HEK293T (cell line): ENCODE measurements at regions not wholly inside any gene's neighbourhood (a gene's known extent, or its start where the extent isn't known, plus 50 kb on each side); places are given as distances from the start of the nearest gene placed in this dataset.

Experiments
- CTCF ChIA-PET: fragments of 350-600 bp; formaldehyde crosslinking; extraction: SDS; loops from one replicate; lab custom pipeline; 2021; ENCODE audit warnings: antibody characterized with exemption, inconsistent platforms; lab: Yijun Ruan, JAX
- POLR2A ChIA-PET: fragments of 350-600 bp; formaldehyde crosslinking; extraction: SDS; loops from one replicate; lab custom pipeline; 2020; ENCODE audit warnings: antibody characterized with exemption, inconsistent platforms; lab: Yijun Ruan, JAX
- DNase-seq: peaks from one replicate; pipeline ENCODE4 v3.0.0; 2012; ENCODE audit warnings: mixed read lengths; ENCODE audit errors: extremely low spot score
- ARNT ChIP-seq: fragments of 450-650 bp; IDR thresholded peaks from 2 replicates; pipeline ENCODE4 v1.6.1; 2017; ENCODE audit warnings: mild to moderate bottlenecking
- BHLHE40 ChIP-seq: fragments of 450-650 bp; IDR thresholded peaks from 2 replicates; pipeline ENCODE4 v1.6.1; 2016; ENCODE audit warnings: mild to moderate bottlenecking, moderate library complexity, borderline replicate concordance
- CTBP1 ChIP-seq: fragments of 450-650 bp; IDR thresholded peaks from 2 replicates; pipeline ENCODE4 v1.6.1; 2016; ENCODE audit warnings: borderline replicate concordance
- ELF4 ChIP-seq: fragments of 450-650 bp; IDR thresholded peaks from 2 replicates; pipeline ENCODE4 v1.6.1; 2017; ENCODE audit warnings: antibody characterized with exemption
- FOXA1 ChIP-seq: fragments of 450-650 bp; IDR thresholded peaks from 2 replicates; pipeline ENCODE4 v1.6.1; 2016; ENCODE audit warnings: mild to moderate bottlenecking
- FOXK2 ChIP-seq: fragments of 450-650 bp; IDR thresholded peaks from 2 replicates; pipeline ENCODE4 v1.6.1; 2016; ENCODE audit warnings: mild to moderate bottlenecking
- FOXM1 ChIP-seq: fragments of 450-650 bp; IDR thresholded peaks from 2 replicates; pipeline ENCODE4 v1.6.1; 2017; ENCODE audit warnings: mild to moderate bottlenecking, borderline replicate concordance
- HDGF ChIP-seq: fragments of 450-650 bp; IDR thresholded peaks from 2 replicates; pipeline ENCODE4 v1.6.1; 2017; ENCODE audit warnings: antibody characterized with exemption, borderline replicate concordance
- L3MBTL2 ChIP-seq: fragments of 450-650 bp; conservative IDR thresholded peaks from 2 replicates; pipeline ENCODE4 v1.6.1; 2016; ENCODE audit warnings: mild to moderate bottlenecking
- LEF1 ChIP-seq: fragments of 450-650 bp; IDR thresholded peaks from 2 replicates; pipeline ENCODE4 v1.6.1; 2017; ENCODE audit warnings: mild to moderate bottlenecking, borderline replicate concordance
- NFRKB ChIP-seq: fragments of 450-650 bp; IDR thresholded peaks from 2 replicates; pipeline ENCODE4 v1.6.1; 2016; ENCODE audit warnings: mild to moderate bottlenecking, moderate library complexity
- SP1 ChIP-seq: fragments of 450-650 bp; IDR thresholded peaks from 2 replicates; pipeline ENCODE4 v1.6.1; 2017
- SUZ12 ChIP-seq: fragments of 450-650 bp; IDR thresholded peaks from 2 replicates; pipeline ENCODE4 v1.6.1; 2016; ENCODE audit warnings: mild to moderate bottlenecking
- TARDBP ChIP-seq: fragments of 450-650 bp; IDR thresholded peaks from 2 replicates; pipeline ENCODE4 v1.6.1; 2016
- ZNF384 ChIP-seq: fragments of 450-650 bp; IDR thresholded peaks from 2 replicates; pipeline ENCODE4 v1.6.1; 2016
- TF ChIP-seq, protein P1 (sequence below): fragments of 450-650 bp; IDR thresholded peaks from 2 replicates; pipeline ENCODE4 v1.6.1; 2016

DNA sequence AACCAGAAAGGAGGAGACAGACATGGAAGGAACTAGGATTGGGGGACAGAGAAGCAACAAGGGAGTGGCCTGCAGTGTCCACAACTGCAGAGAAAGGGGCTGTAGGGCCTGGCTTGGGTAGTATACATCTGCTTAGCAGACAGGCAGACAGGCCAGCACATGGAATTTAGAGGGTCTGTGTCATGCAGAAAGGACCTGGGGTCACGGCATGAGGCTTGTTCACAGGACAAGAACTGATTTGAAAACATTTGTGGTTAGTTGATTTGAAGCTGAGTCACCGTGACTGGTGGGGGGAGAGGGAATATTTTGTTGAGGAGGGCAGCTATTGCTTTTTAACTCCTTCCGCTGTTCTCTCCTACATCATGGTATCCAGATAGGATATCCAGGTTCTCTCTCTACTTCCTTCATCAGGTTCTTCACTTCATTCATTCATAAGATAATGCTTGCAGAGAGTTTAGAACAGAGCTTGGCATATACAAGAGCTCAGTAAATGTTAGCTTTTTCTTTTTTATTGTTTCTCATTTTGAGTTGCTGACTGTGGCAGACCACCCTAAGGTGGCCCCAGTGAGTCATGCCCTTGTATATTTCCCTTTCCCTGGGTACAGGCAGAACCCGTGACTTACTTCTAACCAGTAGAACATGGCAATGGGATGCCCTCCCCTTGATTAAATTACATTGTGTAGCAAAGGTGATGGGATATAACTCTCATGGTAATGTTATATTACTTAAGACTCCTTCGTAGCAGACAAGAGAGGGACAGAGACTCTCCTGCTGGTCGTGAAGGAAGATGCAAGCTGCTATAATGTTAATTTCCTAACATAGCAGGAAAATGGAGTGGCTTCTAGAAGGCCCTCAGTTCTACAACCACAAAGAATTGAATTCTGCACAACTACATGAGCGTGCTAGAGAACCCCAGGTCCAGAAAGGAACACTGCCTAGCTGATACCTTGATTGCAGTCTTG is 95.0 kb upstream of the NMNAT3 start:
- DNase-seq: no peak
- ChIA-PET POLR2A (no interaction called here), CTCF (no interaction called here)
- TF ChIP-seq SUZ12: no peak
- TF ChIP-seq BHLHE40: no peak
- no peak for TF ChIP-seq NFRKB
- TF ChIP-seq FOXA1: no peak
- TF ChIP-seq LEF1: no peak
- TF ChIP-seq L3MBTL2: no peak
- no peak for TF ChIP-seq ZNF384
- TF ChIP-seq, protein P1, sequence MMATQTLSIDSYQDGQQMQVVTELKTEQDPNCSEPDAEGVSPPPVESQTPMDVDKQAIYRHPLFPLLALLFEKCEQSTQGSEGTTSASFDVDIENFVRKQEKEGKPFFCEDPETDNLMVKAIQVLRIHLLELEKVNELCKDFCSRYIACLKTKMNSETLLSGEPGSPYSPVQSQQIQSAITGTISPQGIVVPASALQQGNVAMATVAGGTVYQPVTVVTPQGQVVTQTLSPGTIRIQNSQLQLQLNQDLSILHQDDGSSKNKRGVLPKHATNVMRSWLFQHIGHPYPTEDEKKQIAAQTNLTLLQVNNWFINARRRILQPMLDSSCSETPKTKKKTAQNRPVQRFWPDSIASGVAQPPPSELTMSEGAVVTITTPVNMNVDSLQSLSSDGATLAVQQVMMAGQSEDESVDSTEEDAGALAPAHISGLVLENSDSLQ: no peak
- no peak for TF ChIP-seq SP1
- no peak for TF ChIP-seq CTBP1
- TF ChIP-seq ARNT: no peak

DNA sequence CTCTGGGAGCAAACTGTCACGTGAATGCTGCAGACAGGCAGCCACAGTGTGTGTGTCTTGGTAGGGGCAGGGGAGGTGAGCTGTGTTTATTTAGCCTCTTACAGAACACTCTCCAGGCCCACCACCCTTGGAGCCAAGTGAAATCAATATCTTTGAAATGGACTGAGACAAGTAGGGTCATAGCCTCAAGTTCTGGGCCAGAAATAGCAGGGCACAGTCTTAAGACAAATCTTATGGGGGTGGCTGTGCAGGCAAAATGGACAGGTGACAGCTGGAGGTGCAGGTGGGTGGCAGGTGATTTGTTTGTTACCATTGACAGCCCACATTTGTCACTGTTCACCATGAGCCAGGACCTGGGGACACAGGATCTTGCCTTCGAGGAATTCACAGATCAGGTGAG is 93.6 kb upstream of the NMNAT3 start:
- TF ChIP-seq HDGF: no peak
- TF ChIP-seq LEF1: no peak
- TF ChIP-seq ELF4: no peak
- TF ChIP-seq L3MBTL2: no peak
- TF ChIP-seq TARDBP: no peak
- TF ChIP-seq SP1: no peak
- TF ChIP-seq, protein P1: no peak
- no peak for TF ChIP-seq ZNF384
- TF ChIP-seq BHLHE40: no peak
- ChIA-PET POLR2A (no interaction called here), CTCF (no interaction called here)
- DNase-seq: no peak

DNA sequence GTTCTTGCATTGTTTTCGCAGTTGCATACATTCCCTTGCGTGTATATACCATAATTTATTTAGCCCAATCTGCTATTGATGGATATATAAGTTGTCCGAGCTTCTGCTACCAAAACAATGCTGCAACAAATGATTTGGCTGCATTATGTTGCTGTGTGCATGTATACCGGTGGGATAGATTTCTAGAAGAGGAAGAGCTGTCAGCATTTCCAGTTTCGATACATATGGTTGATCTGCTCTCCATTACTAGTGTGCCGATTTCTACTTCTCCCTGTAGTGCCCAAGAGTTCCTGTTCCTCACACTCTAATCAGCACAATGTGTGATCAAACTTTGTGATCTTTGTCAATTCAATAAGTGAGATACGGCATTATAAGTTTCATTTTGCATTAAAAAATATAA is 92.8 kb upstream of the NMNAT3 start:
- CTCF ChIA-PET: no interaction called here
- POLR2A ChIA-PET: no interaction called here
- TF ChIP-seq, protein P1: no peak
- TF ChIP-seq ARNT (no peak), TARDBP (no peak), FOXA1 (no peak), ZNF384 (no peak), SP1 (no peak), FOXK2 (no peak), L3MBTL2 (no peak), SUZ12 (no peak), CTBP1 (no peak), BHLHE40 (no peak), FOXM1 (no peak), LEF1 (no peak), NFRKB (no peak), HDGF (no peak), ELF4 (no peak)
- DNase-seq: no peak

DNA sequence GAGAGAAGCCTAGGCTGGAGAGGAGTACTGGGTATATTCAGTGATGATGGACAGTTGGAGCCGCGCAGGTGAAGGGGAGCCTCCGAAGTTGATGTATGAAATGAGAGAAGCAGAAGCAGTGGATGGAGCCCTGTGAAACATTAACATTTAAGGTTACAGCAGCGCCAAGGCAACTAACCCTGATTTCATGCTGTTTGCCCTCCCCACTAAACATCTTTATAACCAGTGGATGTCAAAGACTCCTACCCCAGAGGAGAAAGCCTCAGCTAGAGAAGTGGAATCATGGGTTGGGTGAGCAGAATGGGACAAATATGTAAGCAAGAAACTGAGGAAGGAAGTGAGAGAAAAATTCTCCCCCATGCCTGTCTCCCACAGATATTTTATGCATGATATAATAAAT is 92.0 kb upstream of the NMNAT3 start:
- ChIA-PET CTCF (no interaction called here), POLR2A (no interaction called here)
- no peak for TF ChIP-seq ZNF384
- no peak for TF ChIP-seq ELF4
- no peak for TF ChIP-seq FOXM1
- no peak for TF ChIP-seq SUZ12
- TF ChIP-seq CTBP1: no peak
- TF ChIP-seq NFRKB: no peak
- no peak for TF ChIP-seq SP1
- TF ChIP-seq, protein P1: no peak
- TF ChIP-seq ARNT: no peak
- no peak for TF ChIP-seq FOXK2
- TF ChIP-seq TARDBP: no peak
- TF ChIP-seq HDGF: no peak
- no peak for TF ChIP-seq LEF1
- TF ChIP-seq FOXA1: no peak
- no peak for TF ChIP-seq L3MBTL2
- TF ChIP-seq BHLHE40: no peak
- no peak for DNase-seq

DNA sequence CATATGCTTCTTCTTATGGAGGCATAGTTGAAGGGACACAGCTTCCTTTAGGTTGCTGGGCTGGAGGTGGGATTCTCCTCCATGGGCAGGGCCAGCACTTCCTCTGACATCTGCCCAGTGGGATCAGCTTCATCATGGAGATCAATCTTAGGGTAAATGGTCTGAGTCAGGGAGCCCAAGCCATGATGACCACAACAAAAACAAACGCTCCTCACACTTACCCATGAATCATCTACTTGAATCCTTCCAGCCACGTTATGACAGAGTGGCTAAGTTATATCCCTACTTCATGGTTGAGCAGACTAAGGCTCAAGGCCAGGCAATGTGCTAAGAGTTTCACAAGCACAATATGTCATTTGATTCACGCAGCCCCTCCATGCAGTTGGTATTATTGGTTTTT is 87.2 kb upstream of the NMNAT3 start:
- no peak for DNase-seq
- ChIA-PET CTCF (no interaction called here), POLR2A (no interaction called here)
- no peak for TF ChIP-seq L3MBTL2
- no peak for TF ChIP-seq CTBP1
- no peak for TF ChIP-seq FOXK2
- no peak for TF ChIP-seq HDGF
- TF ChIP-seq NFRKB: no peak
- TF ChIP-seq ZNF384: no peak
- no peak for TF ChIP-seq FOXM1
- no peak for TF ChIP-seq TARDBP
- TF ChIP-seq, protein P1: no peak
- TF ChIP-seq ARNT: no peak
- TF ChIP-seq BHLHE40: no peak
- no peak for TF ChIP-seq SUZ12
- no peak for TF ChIP-seq ELF4
- no peak for TF ChIP-seq LEF1
- no peak for TF ChIP-seq FOXA1
- TF ChIP-seq SP1: no peak
